Choroid plexus epithelial cell (primary cell): ENCODE measurements at regions not wholly inside any gene's neighbourhood (a gene's known extent, or its start where the extent isn't known, plus 50 kb on each side); places are given as distances from the start of the nearest gene placed in this dataset.

Source experiments
- DNase-seq: peaks from one replicate; pipeline ENCODE4 v3.0.0-alpha.2; 2010; ENCODE audit warnings: low read depth
- H3K4me3 ChIP-seq: 2 replicates; pipeline ENCODE4 v1.5.1; 2011; ENCODE audit warnings: low read depth, mild to moderate bottlenecking, control low read depth, low read length, moderate library complexity
- CTCF ChIP-seq: conservative IDR thresholded peaks from 2 replicates; pipeline ENCODE4 v1.5.1; 2011; ENCODE audit warnings: low read depth, mild to moderate bottlenecking, control low read depth, inconsistent platforms, low read length, moderate library complexity

DNA sequence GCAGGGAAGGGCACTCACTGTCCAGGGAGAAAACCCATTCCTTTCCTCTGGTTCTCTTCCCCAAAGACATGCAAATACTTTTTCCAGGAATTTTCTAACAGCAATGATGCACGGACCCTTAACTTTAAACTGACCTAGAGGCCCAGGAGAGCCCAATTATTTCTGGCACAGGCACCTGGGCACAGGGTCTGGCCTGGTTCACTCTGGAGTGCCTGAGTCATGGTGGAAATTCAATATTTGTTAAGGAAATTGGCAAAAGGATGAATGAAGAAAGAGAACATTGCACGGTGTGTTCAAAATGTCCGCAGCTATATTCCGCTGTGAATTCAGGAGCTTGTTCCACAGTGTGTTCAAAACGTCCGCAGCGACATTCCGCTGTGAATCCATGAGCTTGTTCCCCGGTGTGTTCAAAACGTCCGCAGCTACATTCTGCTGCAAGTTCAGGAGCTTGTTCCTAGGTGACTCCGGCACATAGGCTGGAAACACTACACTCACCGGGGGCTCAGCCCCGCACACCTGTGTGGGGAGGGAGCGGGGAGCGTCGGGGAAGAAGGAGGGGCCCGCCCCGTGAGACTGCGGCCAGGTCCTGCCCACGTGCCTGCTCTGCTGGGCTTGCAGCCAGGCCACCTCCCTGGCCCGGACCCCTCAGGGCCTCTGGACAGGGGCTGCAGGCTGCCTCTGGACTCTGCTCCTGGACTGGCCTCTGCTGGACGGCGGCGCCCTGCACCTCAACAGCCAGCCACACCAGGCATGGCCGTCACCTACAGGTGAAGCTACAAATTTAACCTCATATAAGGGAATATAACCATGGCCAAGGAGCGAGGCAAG, 72.0 kb upstream of the FAM20C start:
- DNase-seq = no peak
- no peak for TF ChIP-seq CTCF
- H3K4me3 ChIP-seq = no peak overlapping the region

GRCh38 chr7:121002-121785, 71.2 kb upstream of the FAM20C start:
- TF ChIP-seq CTCF = no peak
- no peak for DNase-seq

GRCh38 chr7:123237-123636, 69.1 kb upstream of the FAM20C start:
- no peak for DNase-seq
- no peak for TF ChIP-seq CTCF
- H3K4me3 ChIP-seq = no peak overlapping the region

More at GRCh38 chr7:121002-121785, 71.2 kb upstream of the FAM20C start:
- no peak overlapping the region for H3K4me3 ChIP-seq

- DNase-seq = no peak
- H3K4me3 ChIP-seq = no peak overlapping the region
- no peak for TF ChIP-seq CTCF
Observed at GRCh38 chr7:124130-124949, 68.0 kb upstream of the FAM20C start.

DNA sequence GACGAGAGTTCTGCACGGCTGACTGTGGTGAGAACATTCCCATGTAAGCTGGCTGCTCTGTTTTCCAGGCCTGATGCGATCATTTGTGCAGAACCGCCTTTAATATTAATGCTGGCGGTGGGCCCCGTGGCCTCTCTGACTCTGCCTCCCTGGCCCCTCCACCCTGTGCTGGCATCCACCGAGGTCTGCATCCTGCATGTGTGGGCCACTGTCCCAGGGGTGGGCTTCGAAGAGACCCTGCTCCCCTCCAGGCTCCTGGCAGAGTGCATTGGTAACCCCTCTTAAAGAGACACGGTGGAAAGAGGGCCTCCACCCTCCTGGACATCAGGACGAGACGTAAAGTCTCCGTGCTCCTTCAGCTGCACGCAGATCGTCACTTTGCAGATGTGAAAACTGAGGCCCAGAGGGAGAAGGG, 67.3 kb upstream of the FAM20C start:
- no peak for TF ChIP-seq CTCF
- DNase-seq = no peak
- H3K4me3 ChIP-seq = no peak overlapping the region

GRCh38 chr7:125661-126060, 66.7 kb upstream of the FAM20C start:
- no peak for DNase-seq
- TF ChIP-seq CTCF = no peak
- no peak overlapping the region for H3K4me3 ChIP-seq
